ENCODE measurements at regions not wholly inside any gene's neighbourhood (a gene's known extent, or its start where the extent isn't known, plus 50 kb on each side); places are given as distances from the start of the nearest gene placed in this dataset.
"Not testable (repeated sequence)": the region's sequence is repeated elsewhere in the genome, so short reads cannot be mapped to it uniquely, and the experiment has no call there.

GRCh38 chr6:144352331-144352730 lies 67.2 kb downstream of the UTRN start:
- no peak for DNase-seq (ENCODE audit: low spot score)
- intact Hi-C loops (cut with DNase I), result no loop called here

GRCh38 chr6:144353871-144354314 lies 68.8 kb downstream of the UTRN start:
- DNase-seq (ENCODE audit: low spot score), result no peak
- intact Hi-C loops (cut with DNase I), result no loop called here

GRCh38 chr6:144359783-144360182 lies 74.6 kb downstream of the UTRN start:
- intact Hi-C loops (cut with DNase I), result no loop called here
- DNase-seq (ENCODE audit: low spot score), result no peak

- no peak for DNase-seq (ENCODE audit: low spot score)
- intact Hi-C loops (cut with DNase I), result no loop called here
Observed at GRCh38 chr6:144360401-144360800, 75.3 kb downstream of the UTRN start.

- no peak for DNase-seq (ENCODE audit: low spot score)
- intact Hi-C loops (cut with DNase I), result no loop called here
Observed at GRCh38 chr6:144361016-144361415, 75.9 kb downstream of the UTRN start.

- intact Hi-C loops (cut with DNase I), result no loop called here
- no peak for DNase-seq (ENCODE audit: low spot score)
Observed at GRCh38 chr6:144362042-144363018, 77.2 kb downstream of the UTRN start.

GRCh38 chr6:144364208-144364720 lies 79.1 kb downstream of the UTRN start:
- no peak for DNase-seq (ENCODE audit: low spot score)
- intact Hi-C loops (cut with DNase I), result no loop called here

GRCh38 chr6:144364782-144365181 lies 79.6 kb downstream of the UTRN start:
- intact Hi-C loops (cut with DNase I), result no loop called here
- no peak for DNase-seq (ENCODE audit: low spot score)

GRCh38 chr6:144365271-144365670 lies 80.1 kb downstream of the UTRN start:
- no peak for DNase-seq (ENCODE audit: low spot score)
- intact Hi-C loops (cut with DNase I), result no loop called here

GRCh38 chr6:144369696-144370095 lies 84.6 kb downstream of the UTRN start:
- intact Hi-C loops (cut with DNase I); DNase-seq (ENCODE audit: low spot score): not testable (repeated sequence)

- intact Hi-C loops (cut with DNase I), result no loop called here
Observed at GRCh38 chr6:144372116-144372515, 87.0 kb downstream of the UTRN start.

GRCh38 chr6:144372611-144373594 lies 87.8 kb downstream of the UTRN start:
- no peak for DNase-seq (ENCODE audit: low spot score)
- intact Hi-C loops (cut with DNase I), result no loop called here

More at GRCh38 chr6:144372116-144372515, 87.0 kb downstream of the UTRN start:
- DNase-seq (ENCODE audit: low spot score), result no peak

GRCh38 chr6:144374525-144374924 lies 89.4 kb downstream of the UTRN start:
- DNase-seq (ENCODE audit: low spot score); intact Hi-C loops (cut with DNase I): not testable (repeated sequence)

- intact Hi-C loops (cut with DNase I), result no loop called here
- peak; percentile 83 for DNase-seq (ENCODE audit: low spot score)
Observed at GRCh38 chr6:144377586-144378210, 92.6 kb downstream of the UTRN start.

GRCh38 chr6:144378437-144378836 lies 93.3 kb downstream of the UTRN start:
- intact Hi-C loops (cut with DNase I), result no loop called here
- no peak for DNase-seq (ENCODE audit: low spot score)

- intact Hi-C loops (cut with DNase I), result no loop called here
- no peak for DNase-seq (ENCODE audit: low spot score)
Observed at GRCh38 chr6:144379356-144379755, 94.2 kb downstream of the UTRN start.

GRCh38 chr6:144381499-144381898 lies 96.4 kb downstream of the UTRN start:
- intact Hi-C loops (cut with DNase I); DNase-seq (ENCODE audit: low spot score): not testable (repeated sequence)

GRCh38 chr6:144383336-144383735 lies 98.2 kb downstream of the UTRN start:
- intact Hi-C loops (cut with DNase I), result no loop called here
- DNase-seq (ENCODE audit: low spot score), result no peak

GRCh38 chr6:144384427-144384826 lies 99.3 kb downstream of the UTRN start:
- intact Hi-C loops (cut with DNase I), result no loop called here
- DNase-seq (ENCODE audit: low spot score), result no peak
